ENCODE measurements at regions not wholly inside any gene's neighbourhood (a gene's known extent, or its start where the extent isn't known, plus 50 kb on each side); places are given as distances from the start of the nearest gene placed in this dataset.
A peak's percentile ranks its signal among the peaks of the same experiment; 100 is the strongest.

DNA sequence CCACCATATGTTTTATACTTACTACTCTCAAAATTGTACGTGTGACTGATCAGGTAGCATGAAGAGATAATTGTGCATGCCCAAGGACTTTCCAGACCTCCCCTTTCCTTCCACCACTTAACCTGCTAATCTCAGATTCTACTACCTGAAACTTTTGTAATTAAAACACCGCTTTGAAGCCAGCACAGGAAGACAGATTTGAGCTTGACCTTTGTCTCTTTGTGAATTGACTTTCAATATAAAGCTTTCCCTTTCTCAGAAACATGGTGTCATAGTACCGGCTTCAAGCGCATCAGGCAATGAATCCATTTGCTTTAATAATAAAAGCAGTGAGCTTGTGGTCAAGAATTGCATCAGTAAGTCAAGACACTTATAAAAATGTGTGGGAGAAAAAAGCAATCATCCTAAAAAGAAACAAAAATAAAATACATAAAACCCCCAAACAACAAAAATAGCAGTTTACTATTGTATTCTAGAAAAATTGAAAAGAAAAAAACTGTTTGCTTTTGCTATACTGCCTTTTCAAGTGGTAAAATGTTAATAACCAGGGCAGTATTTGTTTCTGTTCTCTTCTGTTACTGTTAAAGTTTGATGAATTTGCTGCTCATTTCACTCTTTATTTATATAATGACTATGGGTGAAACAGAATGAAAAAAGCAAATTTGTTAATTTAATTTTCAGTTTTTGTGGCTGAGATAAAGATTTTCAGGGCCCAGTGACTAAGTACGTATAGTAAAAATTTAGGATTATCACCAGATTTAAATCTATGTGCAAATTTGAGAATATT, 2075.3 kb downstream of the PCDH9 start (continued):
- TF ChIP-seq, protein P1, sequence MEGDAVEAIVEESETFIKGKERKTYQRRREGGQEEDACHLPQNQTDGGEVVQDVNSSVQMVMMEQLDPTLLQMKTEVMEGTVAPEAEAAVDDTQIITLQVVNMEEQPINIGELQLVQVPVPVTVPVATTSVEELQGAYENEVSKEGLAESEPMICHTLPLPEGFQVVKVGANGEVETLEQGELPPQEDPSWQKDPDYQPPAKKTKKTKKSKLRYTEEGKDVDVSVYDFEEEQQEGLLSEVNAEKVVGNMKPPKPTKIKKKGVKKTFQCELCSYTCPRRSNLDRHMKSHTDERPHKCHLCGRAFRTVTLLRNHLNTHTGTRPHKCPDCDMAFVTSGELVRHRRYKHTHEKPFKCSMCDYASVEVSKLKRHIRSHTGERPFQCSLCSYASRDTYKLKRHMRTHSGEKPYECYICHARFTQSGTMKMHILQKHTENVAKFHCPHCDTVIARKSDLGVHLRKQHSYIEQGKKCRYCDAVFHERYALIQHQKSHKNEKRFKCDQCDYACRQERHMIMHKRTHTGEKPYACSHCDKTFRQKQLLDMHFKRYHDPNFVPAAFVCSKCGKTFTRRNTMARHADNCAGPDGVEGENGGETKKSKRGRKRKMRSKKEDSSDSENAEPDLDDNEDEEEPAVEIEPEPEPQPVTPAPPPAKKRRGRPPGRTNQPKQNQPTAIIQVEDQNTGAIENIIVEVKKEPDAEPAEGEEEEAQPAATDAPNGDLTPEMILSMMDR (IDR thresholded peaks at IDR 0.05 in 2 of 3, conservative IDR thresholded peaks at IDR 0.05 in 1 of 3; ENCODE audit: control insufficient read depth in 2 of 3, extremely low read depth in 1 of 3, insufficient read depth in 1 of 3, low read depth in 3 of 3, low read length in 3 of 3), result no peak
- peak in 1 of 2 experiments; percentile 28; a peak in 1 of 4 replicates for TF ChIP-seq BHLHE40 (IDR thresholded peaks at IDR 0.05; ENCODE audit: borderline replicate concordance in 1 of 2, low read depth in 2 of 2, low read length in 1 of 2)
- TF ChIP-seq, protein P2, sequence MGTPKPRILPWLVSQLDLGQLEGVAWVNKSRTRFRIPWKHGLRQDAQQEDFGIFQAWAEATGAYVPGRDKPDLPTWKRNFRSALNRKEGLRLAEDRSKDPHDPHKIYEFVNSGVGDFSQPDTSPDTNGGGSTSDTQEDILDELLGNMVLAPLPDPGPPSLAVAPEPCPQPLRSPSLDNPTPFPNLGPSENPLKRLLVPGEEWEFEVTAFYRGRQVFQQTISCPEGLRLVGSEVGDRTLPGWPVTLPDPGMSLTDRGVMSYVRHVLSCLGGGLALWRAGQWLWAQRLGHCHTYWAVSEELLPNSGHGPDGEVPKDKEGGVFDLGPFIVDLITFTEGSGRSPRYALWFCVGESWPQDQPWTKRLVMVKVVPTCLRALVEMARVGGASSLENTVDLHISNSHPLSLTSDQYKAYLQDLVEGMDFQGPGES (IDR thresholded peaks at IDR 0.05), result no peak
- no peak for TF ChIP-seq CEBPB (IDR thresholded peaks at IDR 0.05; ENCODE audit: borderline replicate concordance in 1 of 2, low read depth in 2 of 2, low read length in 2 of 2)
- TF ChIP-seq RB1 (IDR thresholded peaks at IDR 0.05; ENCODE audit: borderline replicate concordance), result no peak
- TF ChIP-seq TAF1 (IDR thresholded peaks at IDR 0.05; ENCODE audit: borderline replicate concordance, low read depth, low read length), result no peak
- TF ChIP-seq MYC (IDR thresholded peaks at IDR 0.05; ENCODE audit: insufficient read depth, insufficient read length, insufficient replicate concordance, low read length, severe bottlenecking), result no peak
- no peak for TF ChIP-seq KDM1A (IDR thresholded peaks at IDR 0.05; ENCODE audit: borderline replicate concordance)
- no peak for TF ChIP-seq STAT1 (conservative IDR thresholded peaks at IDR 0.05)
- TF ChIP-seq RUNX3 (IDR thresholded peaks at IDR 0.05; ENCODE audit: low read length), result peak; percentile 36; the same call in 1 of the 2 replicates
- TF ChIP-seq STAT3 (IDR thresholded peaks at IDR 0.05; ENCODE audit: low read depth, low read length), result no peak
- peak; percentile 80; the same call in 1 of the 2 replicates for TF ChIP-seq ATF7 (IDR thresholded peaks at IDR 0.05; ENCODE audit: low read depth)
- no peak for TF ChIP-seq SIN3A (IDR thresholded peaks at IDR 0.05; ENCODE audit: low read depth, low read length)
- TF ChIP-seq SIX5 (IDR thresholded peaks at IDR 0.05; ENCODE audit: low read depth, low read length, severe bottlenecking), result no peak
- TF ChIP-seq SMARCA5 (IDR thresholded peaks at IDR 0.05), result no peak
- TF ChIP-seq, protein P3, sequence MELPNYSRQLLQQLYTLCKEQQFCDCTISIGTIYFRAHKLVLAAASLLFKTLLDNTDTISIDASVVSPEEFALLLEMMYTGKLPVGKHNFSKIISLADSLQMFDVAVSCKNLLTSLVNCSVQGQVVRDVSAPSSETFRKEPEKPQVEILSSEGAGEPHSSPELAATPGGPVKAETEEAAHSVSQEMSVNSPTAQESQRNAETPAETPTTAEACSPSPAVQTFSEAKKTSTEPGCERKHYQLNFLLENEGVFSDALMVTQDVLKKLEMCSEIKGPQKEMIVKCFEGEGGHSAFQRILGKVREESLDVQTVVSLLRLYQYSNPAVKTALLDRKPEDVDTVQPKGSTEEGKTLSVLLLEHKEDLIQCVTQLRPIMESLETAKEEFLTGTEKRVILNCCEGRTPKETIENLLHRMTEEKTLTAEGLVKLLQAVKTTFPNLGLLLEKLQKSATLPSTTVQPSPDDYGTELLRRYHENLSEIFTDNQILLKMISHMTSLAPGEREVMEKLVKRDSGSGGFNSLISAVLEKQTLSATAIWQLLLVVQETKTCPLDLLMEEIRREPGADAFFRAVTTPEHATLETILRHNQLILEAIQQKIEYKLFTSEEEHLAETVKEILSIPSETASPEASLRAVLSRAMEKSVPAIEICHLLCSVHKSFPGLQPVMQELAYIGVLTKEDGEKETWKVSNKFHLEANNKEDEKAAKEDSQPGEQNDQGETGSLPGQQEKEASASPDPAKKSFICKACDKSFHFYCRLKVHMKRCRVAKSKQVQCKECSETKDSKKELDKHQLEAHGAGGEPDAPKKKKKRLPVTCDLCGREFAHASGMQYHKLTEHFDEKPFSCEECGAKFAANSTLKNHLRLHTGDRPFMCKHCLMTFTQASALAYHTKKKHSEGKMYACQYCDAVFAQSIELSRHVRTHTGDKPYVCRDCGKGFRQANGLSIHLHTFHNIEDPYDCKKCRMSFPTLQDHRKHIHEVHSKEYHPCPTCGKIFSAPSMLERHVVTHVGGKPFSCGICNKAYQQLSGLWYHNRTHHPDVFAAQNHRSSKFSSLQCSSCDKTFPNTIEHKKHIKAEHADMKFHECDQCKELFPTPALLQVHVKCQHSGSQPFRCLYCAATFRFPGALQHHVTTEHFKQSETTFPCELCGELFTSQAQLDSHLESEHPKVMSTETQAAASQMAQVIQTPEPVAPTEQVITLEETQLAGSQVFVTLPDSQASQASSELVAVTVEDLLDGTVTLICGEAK (IDR thresholded peaks at IDR 0.05; ENCODE audit: borderline replicate concordance), result peak; percentile 92
- TF ChIP-seq WRNIP1 (IDR thresholded peaks at IDR 0.05; ENCODE audit: borderline replicate concordance, low read depth, low read length), result no peak
- TF ChIP-seq, protein P4, sequence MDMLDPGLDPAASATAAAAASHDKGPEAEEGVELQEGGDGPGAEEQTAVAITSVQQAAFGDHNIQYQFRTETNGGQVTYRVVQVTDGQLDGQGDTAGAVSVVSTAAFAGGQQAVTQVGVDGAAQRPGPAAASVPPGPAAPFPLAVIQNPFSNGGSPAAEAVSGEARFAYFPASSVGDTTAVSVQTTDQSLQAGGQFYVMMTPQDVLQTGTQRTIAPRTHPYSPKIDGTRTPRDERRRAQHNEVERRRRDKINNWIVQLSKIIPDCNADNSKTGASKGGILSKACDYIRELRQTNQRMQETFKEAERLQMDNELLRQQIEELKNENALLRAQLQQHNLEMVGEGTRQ (IDR thresholded peaks at IDR 0.05; ENCODE audit: borderline replicate concordance, low read depth, low read length), result no peak
- TF ChIP-seq MTA3 (IDR thresholded peaks at IDR 0.05; ENCODE audit: borderline replicate concordance, low read length), result no peak
- TF ChIP-seq NRF1 (conservative IDR thresholded peaks at IDR 0.05; ENCODE audit: low read depth, low read length), result no peak
- peak; percentile 48 for TF ChIP-seq MEF2B (IDR thresholded peaks at IDR 0.05; ENCODE audit: partially characterized antibody, poor library complexity, severe bottlenecking)
